ENCODE measurements at regions not wholly inside any gene's neighbourhood (a gene's known extent, or its start where the extent isn't known, plus 50 kb on each side); places are given as distances from the start of the nearest gene placed in this dataset.
A peak's percentile ranks its signal among the peaks of the same experiment; 100 is the strongest.

- no peak for DNase-seq (ENCODE audit: low spot score, unreplicated experiment)
- Mint-ChIP-seq H3K36me3 (ENCODE audit: insufficient read depth) (peaks cover 10% of the 10 kb centered on the region), H3K4me1 (ENCODE audit: low read depth) (peaks cover 34% of the 10 kb centered on the region), H3K9me3 (ENCODE audit: low read depth) (no peaks in the 10 kb centered on the region), H3K4me3 (ENCODE audit: low read depth) (no peak overlapping the region), H3K27me3 (no peaks in the 10 kb centered on the region), H3K27ac (no peak overlapping the region)
- TF ChIP-seq CTCF (IDR thresholded peaks at IDR 0.05; ENCODE audit: unreplicated experiment) = no peak
These were observed 148.7 kb downstream of the PRL start for GRCh38 chr6:22147921-22148776.

- no peaks in the 10 kb centered on the region for H3K9me3 Mint-ChIP-seq (ENCODE audit: low read depth)
- no peak for DNase-seq (ENCODE audit: low spot score, unreplicated experiment)
- H3K4me1 Mint-ChIP-seq (ENCODE audit: low read depth) = peaks cover 38% of the 10 kb centered on the region
- no peak overlapping the region for H3K27ac Mint-ChIP-seq
- H3K4me3 Mint-ChIP-seq (ENCODE audit: low read depth) = no peak overlapping the region
- H3K27me3 Mint-ChIP-seq = no peaks in the 10 kb centered on the region
- peaks cover 13% of the 10 kb centered on the region for H3K36me3 Mint-ChIP-seq (ENCODE audit: insufficient read depth)
- no peak for TF ChIP-seq CTCF (IDR thresholded peaks at IDR 0.05; ENCODE audit: unreplicated experiment)
These were observed 147.7 kb downstream of the PRL start for GRCh38 chr6:22149096-22149495.

- DNase-seq (ENCODE audit: low spot score, unreplicated experiment) = no peak
- Mint-ChIP-seq H3K27ac (peak overlapping the region; percentile 73), H3K9me3 (ENCODE audit: low read depth) (no peaks in the 10 kb centered on the region), H3K4me1 (ENCODE audit: low read depth) (peaks cover 38% of the 10 kb centered on the region), H3K4me3 (ENCODE audit: low read depth) (no peak overlapping the region), H3K27me3 (no peaks in the 10 kb centered on the region), H3K36me3 (ENCODE audit: insufficient read depth) (peaks cover 10% of the 10 kb centered on the region)
- TF ChIP-seq CTCF (IDR thresholded peaks at IDR 0.05; ENCODE audit: unreplicated experiment) = no peak
These were observed 147.1 kb downstream of the PRL start for GRCh38 chr6:22149501-22150367.

GRCh38 chr6:22150368-22151035 lies 146.3 kb downstream of the PRL start:
- peaks cover 39% of the 10 kb centered on the region for H3K4me1 Mint-ChIP-seq (ENCODE audit: low read depth)
- H3K36me3 Mint-ChIP-seq (ENCODE audit: insufficient read depth) = peaks cover 8% of the 10 kb centered on the region

More at GRCh38 chr6:22150368-22151035, 146.3 kb downstream of the PRL start:
- Mint-ChIP-seq H3K9me3 (ENCODE audit: low read depth) (no peaks in the 10 kb centered on the region), H3K4me3 (ENCODE audit: low read depth) (no peak overlapping the region), H3K27ac (no peak overlapping the region), H3K27me3 (no peaks in the 10 kb centered on the region)
- no peak for DNase-seq (ENCODE audit: low spot score, unreplicated experiment)
- TF ChIP-seq CTCF (IDR thresholded peaks at IDR 0.05; ENCODE audit: unreplicated experiment) = no peak
